ENCODE measurements at regions not wholly inside any gene's neighbourhood (a gene's known extent, or its start where the extent isn't known, plus 50 kb on each side); places are given as distances from the start of the nearest gene placed in this dataset.

GRCh38 chr2:198774576-198774975 lies 683.2 kb downstream of the SATB2 start:
- TF ChIP-seq, protein P1, sequence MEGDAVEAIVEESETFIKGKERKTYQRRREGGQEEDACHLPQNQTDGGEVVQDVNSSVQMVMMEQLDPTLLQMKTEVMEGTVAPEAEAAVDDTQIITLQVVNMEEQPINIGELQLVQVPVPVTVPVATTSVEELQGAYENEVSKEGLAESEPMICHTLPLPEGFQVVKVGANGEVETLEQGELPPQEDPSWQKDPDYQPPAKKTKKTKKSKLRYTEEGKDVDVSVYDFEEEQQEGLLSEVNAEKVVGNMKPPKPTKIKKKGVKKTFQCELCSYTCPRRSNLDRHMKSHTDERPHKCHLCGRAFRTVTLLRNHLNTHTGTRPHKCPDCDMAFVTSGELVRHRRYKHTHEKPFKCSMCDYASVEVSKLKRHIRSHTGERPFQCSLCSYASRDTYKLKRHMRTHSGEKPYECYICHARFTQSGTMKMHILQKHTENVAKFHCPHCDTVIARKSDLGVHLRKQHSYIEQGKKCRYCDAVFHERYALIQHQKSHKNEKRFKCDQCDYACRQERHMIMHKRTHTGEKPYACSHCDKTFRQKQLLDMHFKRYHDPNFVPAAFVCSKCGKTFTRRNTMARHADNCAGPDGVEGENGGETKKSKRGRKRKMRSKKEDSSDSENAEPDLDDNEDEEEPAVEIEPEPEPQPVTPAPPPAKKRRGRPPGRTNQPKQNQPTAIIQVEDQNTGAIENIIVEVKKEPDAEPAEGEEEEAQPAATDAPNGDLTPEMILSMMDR (IDR thresholded peaks at IDR 0.05) = no peak
- TF ChIP-seq NFYB (CRISPR knock-in tag; conservative IDR thresholded peaks at IDR 0.05; ENCODE audit: low read depth) = no peak
- TF ChIP-seq GABPB1 (CRISPR knock-in tag; IDR thresholded peaks at IDR 0.05) = no peak
- no peak for TF ChIP-seq SOX15 (CRISPR knock-in tag; IDR thresholded peaks at IDR 0.05)
- TF ChIP-seq NFATC4 (CRISPR knock-in tag; IDR thresholded peaks at IDR 0.05) = no peak
- no peak for TF ChIP-seq MYBL2 (CRISPR knock-in tag; IDR thresholded peaks at IDR 0.05)
- TF ChIP-seq E2F5 (CRISPR knock-in tag; IDR thresholded peaks at IDR 0.05) = no peak
- no peak for TF ChIP-seq ZNF263 (CRISPR knock-in tag; IDR thresholded peaks at IDR 0.05; ENCODE audit: low read depth)
- no peak for TF ChIP-seq CREB1 (CRISPR knock-in tag; IDR thresholded peaks at IDR 0.05)
- no peak for TF ChIP-seq KAT7 (CRISPR knock-in tag; IDR thresholded peaks at IDR 0.05; ENCODE audit: borderline replicate concordance)
- no peak for TF ChIP-seq ESRRA (CRISPR knock-in tag; IDR thresholded peaks at IDR 0.05; ENCODE audit: borderline replicate concordance)
- TF ChIP-seq TEAD1 (CRISPR knock-in tag; IDR thresholded peaks at IDR 0.05) = no peak
- no peak for TF ChIP-seq ELF4 (CRISPR knock-in tag; IDR thresholded peaks at IDR 0.05; ENCODE audit: low read depth)

Measured in WTC11 (cell line).